Stomach (tissue), 8 donors: ENCODE measurements at regions not wholly inside any gene's neighbourhood (a gene's known extent, or its start where the extent isn't known, plus 50 kb on each side); places are given as distances from the start of the nearest gene placed in this dataset.

Experiments
- DNase-seq, 2 donors: peaks; one replicate each; pipeline versions ENCODE4 v3.0.0 to v3.0.0-alpha.2; 2013 to 2019
- H3K27ac ChIP-seq, 5 donors: fragments of 200-600 bp in 4 of 5; sonication (generic) in 4 of 5; one replicate each; pipeline ENCODE4 v1.5.1; 2013 to 2019; ENCODE audit warnings: mild to moderate bottlenecking in 1 of 5, moderate library complexity in 1 of 5
- H3K27me3 ChIP-seq, 3 donors: fragments of 200-600 bp; sonication (generic); one replicate each; pipeline ENCODE4 v1.5.1; 2017 to 2019; ENCODE audit warnings: mixed run types in 1 of 3
- H3K36me3 ChIP-seq, 4 donors: fragments of 200-600 bp; sonication (generic); 1 replicate in 3 of 4; 2 replicates in 1 of 4; pipeline ENCODE4 v1.5.1; 2016 to 2019
- H3K4me1 ChIP-seq, 4 donors: fragments of 200-600 bp; sonication (generic); one replicate each; pipeline ENCODE4 v1.5.1; 2016 to 2019
- H3K4me3 ChIP-seq, 4 donors: fragments of 200-600 bp; sonication (generic) in 3 of 4; one replicate each; pipeline ENCODE4 v1.5.1; 2016 to 2019; ENCODE audit warnings: mild to moderate bottlenecking in 1 of 4
- H3K9me3 ChIP-seq, 4 donors: fragments of 200-600 bp; sonication (generic); one replicate each; pipeline ENCODE4 v1.5.1; 2016 to 2019
- CTCF ChIP-seq, 7 experiments: fragments of 450-650 bp in 4 of 7; fragments of 200-600 bp in 3 of 7; sonication (generic) in 3 of 7; IDR thresholded peaks; one replicate each; pipeline ENCODE4 v1.5.1; 2016 to 2019; ENCODE audit warnings: antibody characterized with exemption in 7 of 7, control low read depth in 2 of 7, mild to moderate bottlenecking in 1 of 7
- EP300 ChIP-seq: sonication (generic); formaldehyde crosslinking; IDR thresholded peaks from one replicate; pipeline ENCODE4 v1.6.1; 2017; ENCODE audit warnings: antibody characterized with exemption
- POLR2A ChIP-seq, 4 donors: fragments of 450-650 bp; IDR thresholded peaks; one replicate each; pipeline ENCODE4 v1.6.1; 2016; ENCODE audit warnings: antibody characterized with exemption in 4 of 4, control low read depth in 2 of 4, mild to moderate bottlenecking in 1 of 4, moderate library complexity in 1 of 4
- POLR2AphosphoS5 ChIP-seq, 3 donors: sonication (generic); formaldehyde crosslinking; IDR thresholded peaks; one replicate each; pipeline ENCODE4 v1.6.1; 2016; ENCODE audit warnings: antibody characterized with exemption in 3 of 3
- WGBS, 5 donors: extraction: QIAGEN DNeasy Blood & Tissue Kit in 3 of 5; methylation state at CpG; one replicate each; pipeline versions ENCODE4 v1.1.5 to v1.1.7; 2013 to 2018; 5-methylcytosine and 5-hydroxymethylcytosine counted together
- intact Hi-C: fragments of 100-400 bp; cut with DNase I; formaldehyde crosslinking; loops from one replicate; pipeline ENCODE4 v1.15.1; 2023; ENCODE audit warnings: low total_unique reads
- donor health status: healthy with polysubstance abuse.
- donor health status: Bipolar disorder and iron deficiency.
- donor health status: healthy.

GRCh38 chr10:20494474-20494873, 402.6 kb downstream of the NEBL start:
- no peak for DNase-seq

DNA sequence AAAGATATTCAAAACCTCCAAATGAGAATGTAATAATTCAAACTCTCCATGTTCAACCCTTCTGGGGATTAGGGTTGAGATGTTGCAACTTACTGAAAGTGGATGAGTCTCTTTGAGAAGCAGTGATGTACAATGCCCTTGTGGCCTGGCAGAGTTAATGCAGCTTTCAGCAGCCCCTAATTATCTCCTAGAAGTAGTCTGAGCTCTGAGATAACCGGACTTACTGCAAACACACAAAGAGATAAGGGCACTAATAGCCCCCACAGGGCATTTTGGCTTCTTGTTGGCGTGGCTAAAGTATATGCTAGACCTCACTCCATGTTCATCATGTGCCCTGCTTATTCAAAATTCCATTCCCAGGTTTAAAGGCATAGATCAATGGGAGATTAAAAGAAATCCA, 404.7 kb downstream of the NEBL start:
- WGBS, 5 donors, result 14 to 40% (median 18%) methylated on average over 2 of the region's 2 CpGs
- no peak overlapping the region for H3K27ac ChIP-seq
- no peak overlapping the region for H3K4me3 ChIP-seq
- H3K9me3 ChIP-seq, result peaks cover 0 to 20% (median 0%) of the 10 kb centered on the region in 4 donors
- TF ChIP-seq CTCF (IDR thresholded peaks at IDR 0.05) (no peak), POLR2AphosphoS5 (IDR thresholded peaks at IDR 0.05) (no peak), POLR2A (IDR thresholded peaks at IDR 0.05) (no peak), EP300 (no peak)
- H3K36me3 ChIP-seq, result no peaks in the 10 kb centered on the region
- DNase-seq, result no peak
- no peaks in the 10 kb centered on the region for H3K4me1 ChIP-seq
- H3K27me3 ChIP-seq, result no peaks in the 10 kb centered on the region
- intact Hi-C loops, result no loop called here

More at GRCh38 chr10:20494474-20494873, 402.6 kb downstream of the NEBL start:
- H3K4me1 ChIP-seq, result no peaks in the 10 kb centered on the region
- no peaks in the 10 kb centered on the region for H3K36me3 ChIP-seq
- 69 to 84% (median 80%) methylated on average over 1 of the region's 1 CpG for WGBS, 5 donors
- no peak for TF ChIP-seq POLR2A (IDR thresholded peaks at IDR 0.05)
- no peak for TF ChIP-seq CTCF (IDR thresholded peaks at IDR 0.05)
- TF ChIP-seq EP300, result no peak
- no peak for TF ChIP-seq POLR2AphosphoS5 (IDR thresholded peaks at IDR 0.05)
- no peak overlapping the region for H3K27ac ChIP-seq
- intact Hi-C loops, result no loop called here
- no peaks in the 10 kb centered on the region for H3K27me3 ChIP-seq
- H3K4me3 ChIP-seq, result no peak overlapping the region
- H3K9me3 ChIP-seq, result peaks cover 0 to 20% (median 0%) of the 10 kb centered on the region in 4 donors

- no peak for DNase-seq
These were observed 407.1 kb downstream of the NEBL start for GRCh38 chr10:20489961-20490360.

GRCh38 chr10:20486791-20487190, 410.3 kb downstream of the NEBL start:
- H3K27me3 ChIP-seq, result no peaks in the 10 kb centered on the region
- H3K9me3 ChIP-seq, result peaks cover 0 to under 1% (median 0%) of the 10 kb centered on the region in 4 donors
- TF ChIP-seq CTCF (IDR thresholded peaks at IDR 0.05) (no peak), EP300 (no peak), POLR2A (IDR thresholded peaks at IDR 0.05) (no peak), POLR2AphosphoS5 (IDR thresholded peaks at IDR 0.05) (no peak)
- intact Hi-C loops, result no loop called here
- WGBS, 5 donors, result 0 to 44% (median 24%) methylated on average over 1 of the region's 1 CpG
- no peaks in the 10 kb centered on the region for H3K4me1 ChIP-seq
- DNase-seq, result no peak
- no peak overlapping the region for H3K4me3 ChIP-seq
- no peak overlapping the region for H3K27ac ChIP-seq
- H3K36me3 ChIP-seq, result no peaks in the 10 kb centered on the region

More at GRCh38 chr10:20489961-20490360, 407.1 kb downstream of the NEBL start:
- Histone ChIP-seq H3K9me3 (peaks cover 0 to 16% (median 0%) of the 10 kb centered on the region in 4 donors), H3K27ac (no peak overlapping the region), H3K4me1 (no peaks in the 10 kb centered on the region), H3K27me3 (no peaks in the 10 kb centered on the region), H3K4me3 (no peak overlapping the region), H3K36me3 (no peaks in the 10 kb centered on the region)
- TF ChIP-seq POLR2A (IDR thresholded peaks at IDR 0.05) (no peak), POLR2AphosphoS5 (IDR thresholded peaks at IDR 0.05) (no peak), EP300 (no peak), CTCF (IDR thresholded peaks at IDR 0.05) (no peak)
- intact Hi-C loops, result no loop called here
- WGBS, 5 donors, result 78 to 91% (median 89%) methylated on average over 4 of the region's 4 CpGs
